Ovary (tissue), 7 donors: ENCODE measurements at regions not wholly inside any gene's neighbourhood (a gene's known extent, or its start where the extent isn't known, plus 50 kb on each side); places are given as distances from the start of the nearest gene placed in this dataset.

Experiments used
- DNase-seq, 5 donors: peaks; one replicate each; pipeline ENCODE4 v3.0.0-alpha.2; 2019 to 2020
- H3K27ac ChIP-seq, 2 donors: fragments of 200-600 bp; one replicate each; pipeline versions ENCODE4 v1.5.1 to v1.8.0; 2019 to 2022
- H3K27me3 ChIP-seq: fragments of 200-600 bp; one replicate; pipeline ENCODE4 v1.8.0; 2022
- H3K36me3 ChIP-seq: fragments of 200-600 bp; sonication (generic); one replicate; pipeline ENCODE4 v1.5.1; 2019
- H3K4me1 ChIP-seq: one replicate; pipeline ENCODE4 v1.8.1; 2013; ENCODE audit warnings: mild to moderate bottlenecking, moderate library complexity; ENCODE audit not compliant: insufficient read depth
- H3K4me3 ChIP-seq: fragments of 200-600 bp; sonication (generic); one replicate; pipeline ENCODE4 v1.5.1; 2017
- H3K9me3 ChIP-seq, 2 donors: fragments of 200-600 bp in 1 of 2; sonication (generic) in 1 of 2; one replicate each; pipeline versions ENCODE4 v1.5.1 to v1.8.1; 2013 to 2019; ENCODE audit warnings: mild to moderate bottlenecking in 1 of 2, moderate library complexity in 1 of 2
- EP300 ChIP-seq: sonication (generic); formaldehyde crosslinking; IDR thresholded peaks from one replicate; pipeline ENCODE4 v1.6.1; 2017; ENCODE audit warnings: antibody characterized with exemption
- POLR2A ChIP-seq: fragments of 450-650 bp; IDR thresholded peaks from one replicate; pipeline ENCODE4 v1.6.1; 2017; ENCODE audit warnings: antibody characterized with exemption, mild to moderate bottlenecking, moderate library complexity
- WGBS, 3 donors: extraction: QIAGEN DNeasy Blood & Tissue Kit in 1 of 3; methylation state at CpG; one replicate each; pipeline versions ENCODE4 v1.1.5 to v1.1.7; 2013 to 2017; 5-methylcytosine and 5-hydroxymethylcytosine counted together
- intact Hi-C, 4 donors: fragments of 100-400 bp; cut with DNase I; formaldehyde crosslinking; loops; one replicate each; pipeline versions ENCODE4 v1.11.0 to v1.15.1; 2022 to 2023
- TF ChIP-seq, protein P1 (sequence below), 3 donors: fragments of 450-650 bp in 2 of 3; fragments of 200-600 bp in 1 of 3; IDR thresholded peaks; one replicate each; pipeline versions ENCODE4 v1.5.1 to v1.8.0; 2016 to 2022; ENCODE audit warnings: antibody characterized with exemption in 3 of 3, mild to moderate bottlenecking in 1 of 3
- donor health status: DM: no; HTN: no; CAD: no; lungs with moderate emphysema.
- donor health status: DM: no; HTN: no; CAD: no.
- donor health status: Bipolar disorder and iron deficiency.
- donor health status: DM: no; HTN: no; CAD: no.
- donor health status: DM: yes; HTN: yes; CAD: no.

DNA sequence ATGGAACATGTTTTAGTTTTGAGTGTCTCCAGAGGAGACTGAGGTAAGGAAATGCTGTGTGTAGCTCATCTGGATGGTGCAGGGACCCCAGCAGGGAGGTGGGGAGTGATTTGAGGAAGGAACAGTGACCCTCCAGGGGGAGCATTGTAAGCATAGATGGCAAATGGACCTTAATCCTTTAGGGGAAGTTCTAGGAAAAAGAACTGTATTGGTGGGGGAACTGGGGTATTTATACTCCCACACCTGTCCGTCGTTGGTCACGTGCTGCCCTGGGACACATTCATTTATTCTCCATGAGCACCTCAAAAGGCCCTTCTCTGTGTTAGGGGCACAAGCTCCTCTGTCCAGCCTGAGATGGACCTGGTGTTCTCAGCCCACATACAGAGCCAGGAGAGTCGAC lies 233.9 kb upstream of the HDAC4 start:
- no peaks in the 10 kb centered on the region for H3K4me1 ChIP-seq
- H3K4me3 ChIP-seq: no peak overlapping the region
- TF ChIP-seq, protein P1, sequence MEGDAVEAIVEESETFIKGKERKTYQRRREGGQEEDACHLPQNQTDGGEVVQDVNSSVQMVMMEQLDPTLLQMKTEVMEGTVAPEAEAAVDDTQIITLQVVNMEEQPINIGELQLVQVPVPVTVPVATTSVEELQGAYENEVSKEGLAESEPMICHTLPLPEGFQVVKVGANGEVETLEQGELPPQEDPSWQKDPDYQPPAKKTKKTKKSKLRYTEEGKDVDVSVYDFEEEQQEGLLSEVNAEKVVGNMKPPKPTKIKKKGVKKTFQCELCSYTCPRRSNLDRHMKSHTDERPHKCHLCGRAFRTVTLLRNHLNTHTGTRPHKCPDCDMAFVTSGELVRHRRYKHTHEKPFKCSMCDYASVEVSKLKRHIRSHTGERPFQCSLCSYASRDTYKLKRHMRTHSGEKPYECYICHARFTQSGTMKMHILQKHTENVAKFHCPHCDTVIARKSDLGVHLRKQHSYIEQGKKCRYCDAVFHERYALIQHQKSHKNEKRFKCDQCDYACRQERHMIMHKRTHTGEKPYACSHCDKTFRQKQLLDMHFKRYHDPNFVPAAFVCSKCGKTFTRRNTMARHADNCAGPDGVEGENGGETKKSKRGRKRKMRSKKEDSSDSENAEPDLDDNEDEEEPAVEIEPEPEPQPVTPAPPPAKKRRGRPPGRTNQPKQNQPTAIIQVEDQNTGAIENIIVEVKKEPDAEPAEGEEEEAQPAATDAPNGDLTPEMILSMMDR (IDR thresholded peaks at IDR 0.05): no peak
- no peak for TF ChIP-seq EP300
- no peak for TF ChIP-seq POLR2A
- WGBS, 3 donors: 88 to 94% (median 92%) methylated on average over 4 of the region's 4 CpGs
- no peaks in the 10 kb centered on the region for H3K27me3 ChIP-seq
- H3K9me3 ChIP-seq: peaks cover 0 to 7% of the 10 kb centered on the region in 2 donors
- H3K27ac ChIP-seq: no peak overlapping the region
- no peaks in the 10 kb centered on the region for H3K36me3 ChIP-seq
- DNase-seq: no peak
- intact Hi-C loops: loop anchor here in 1 of 4 donors (5.0 kb wide), 1 partner anchor 543 kb away; no protein-coding TSS in a partner anchor

DNA sequence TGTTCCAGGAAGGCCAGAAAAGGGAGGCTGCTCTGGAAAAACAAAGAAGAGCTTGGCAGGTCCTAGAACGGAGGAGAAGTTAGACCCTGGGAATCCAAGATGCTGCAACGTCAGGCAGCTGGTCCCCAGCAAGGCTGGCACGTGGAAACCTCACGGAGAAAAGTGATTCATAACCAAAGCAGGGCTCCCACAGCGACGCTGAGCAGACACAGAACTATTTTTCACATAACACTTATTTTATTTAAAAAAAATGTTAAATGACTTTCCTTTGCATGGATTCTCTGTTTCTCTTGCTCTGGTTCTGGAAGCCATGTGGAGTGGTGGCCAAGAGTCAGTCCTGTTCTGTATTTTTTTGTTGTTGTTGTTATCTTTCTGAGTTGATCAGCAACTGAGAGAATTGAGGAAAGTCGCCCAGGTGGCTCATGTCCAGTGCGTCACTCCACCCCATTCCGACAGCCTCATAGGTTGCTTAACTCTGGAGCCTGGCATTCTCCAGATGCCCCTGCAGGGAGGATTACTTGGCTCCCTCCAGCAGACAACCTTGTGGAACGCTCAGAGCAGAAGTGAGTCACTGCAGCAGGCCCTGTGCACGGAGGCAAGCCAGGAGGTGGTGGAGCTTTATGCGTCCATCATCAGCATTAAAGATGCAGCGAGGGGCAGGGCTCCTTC lies 229.9 kb upstream of the HDAC4 start:
- Histone ChIP-seq H3K9me3 (no peaks in the 10 kb centered on the region), H3K4me1 (no peaks in the 10 kb centered on the region), H3K4me3 (no peak overlapping the region), H3K27ac (no peak overlapping the region), H3K36me3 (no peaks in the 10 kb centered on the region), H3K27me3 (no peaks in the 10 kb centered on the region)
- WGBS, 3 donors: 31 to 39% (median 36%) methylated on average over 13 of the region's 13 CpGs
- TF ChIP-seq, protein P1 (IDR thresholded peaks at IDR 0.05): no peak
- TF ChIP-seq POLR2A: no peak
- TF ChIP-seq EP300: no peak
- intact Hi-C loops: loop anchor here in 1 of 4 donors (5.0 kb wide), 1 partner anchor 547 kb away; no protein-coding TSS in a partner anchor
- DNase-seq: no peak

DNA sequence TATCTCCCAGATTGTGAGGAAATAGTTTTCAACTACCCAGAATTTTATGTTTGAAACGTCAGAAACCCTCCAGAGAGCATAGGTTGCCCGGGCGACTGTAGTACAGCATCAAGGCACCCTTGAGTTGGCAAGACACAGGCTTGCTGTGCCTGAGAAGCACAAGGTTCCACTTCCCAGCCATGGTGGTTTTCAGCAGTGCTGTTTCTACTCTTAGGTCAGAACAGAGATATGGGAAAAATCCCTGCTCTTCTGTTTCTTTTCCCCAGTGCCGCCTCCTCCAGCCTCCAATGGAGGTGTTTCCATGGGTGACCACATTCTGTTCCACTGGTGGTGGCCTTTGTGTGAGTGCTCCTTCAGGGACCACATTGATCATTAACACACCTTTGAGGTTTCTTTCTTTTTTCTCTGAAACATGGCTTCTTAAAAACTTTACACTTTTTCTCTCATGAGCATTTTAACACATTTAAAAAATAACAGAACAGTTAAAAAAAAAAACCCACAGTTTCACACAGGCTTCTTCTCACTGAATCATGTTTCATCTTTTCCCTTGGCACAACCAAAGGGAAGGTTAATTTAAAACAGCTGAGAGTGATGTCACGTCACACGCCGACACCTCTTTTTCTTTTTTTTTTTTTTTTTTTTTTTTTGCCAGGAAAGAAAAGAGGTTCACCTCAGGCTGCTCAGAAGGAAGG lies 229.3 kb upstream of the HDAC4 start:
- TF ChIP-seq, protein P1 (IDR thresholded peaks at IDR 0.05): no peak
- TF ChIP-seq POLR2A (no peak), EP300 (no peak)

DNA sequence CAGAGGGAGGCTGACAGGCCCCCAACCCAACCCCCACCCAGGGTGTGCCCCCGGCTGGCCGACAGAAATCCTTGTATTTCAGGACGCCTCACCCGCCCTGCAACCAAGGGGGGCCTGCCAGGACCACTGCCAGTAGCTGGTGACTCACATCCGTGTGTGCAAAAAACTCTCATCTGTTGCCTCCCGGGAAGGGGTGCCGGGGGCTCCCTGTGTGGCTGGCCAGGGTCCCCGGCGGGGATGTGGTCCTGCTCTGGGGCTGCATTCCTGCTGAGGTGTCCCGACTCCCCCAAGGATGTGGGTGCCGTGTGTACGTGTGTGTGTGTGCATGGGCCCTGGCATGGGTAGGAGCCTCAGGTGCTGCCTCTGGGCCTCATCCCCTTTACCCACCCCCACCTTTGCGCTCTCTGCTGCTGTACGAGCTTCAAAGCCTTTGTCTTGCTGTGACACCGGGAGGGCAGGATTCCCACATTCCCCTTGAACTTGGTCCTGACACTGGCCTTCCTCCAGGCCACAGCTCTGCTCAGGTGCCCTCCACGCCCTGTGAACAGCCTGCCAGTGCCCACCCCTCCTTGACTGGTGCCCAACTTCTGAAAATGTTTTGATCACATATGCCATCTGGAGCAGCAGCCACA lies 226.3 kb upstream of the HDAC4 start:
- TF ChIP-seq, protein P1 (IDR thresholded peaks at IDR 0.05): no peak
- Histone ChIP-seq H3K27ac (no peak overlapping the region), H3K36me3 (no peaks in the 10 kb centered on the region), H3K4me3 (no peak overlapping the region), H3K9me3 (no peaks in the 10 kb centered on the region), H3K4me1 (no peaks in the 10 kb centered on the region), H3K27me3 (no peaks in the 10 kb centered on the region)
- 77 to 88% (median 80%) methylated on average over 14 to 16 of the region's 16 CpGs for WGBS, 3 donors
- no peak for DNase-seq
- intact Hi-C loops: no loop called here

More for the DNA sequence above, 229.3 kb upstream of the HDAC4 start:
- Histone ChIP-seq H3K4me3 (no peak overlapping the region), H3K4me1 (no peaks in the 10 kb centered on the region), H3K36me3 (no peaks in the 10 kb centered on the region), H3K9me3 (no peaks in the 10 kb centered on the region), H3K27ac (no peak overlapping the region), H3K27me3 (no peaks in the 10 kb centered on the region)
- DNase-seq: no peak
- intact Hi-C loops: loop anchor here in 1 of 4 donors (5.0 kb wide), 1 partner anchor 547 kb away; no protein-coding TSS in a partner anchor
- WGBS, 3 donors: 61 to 73% (median 69%) methylated on average over 7 of the region's 7 CpGs
